ENCODE measurements at regions not wholly inside any gene's neighbourhood (a gene's known extent, or its start where the extent isn't known, plus 50 kb on each side); places are given as distances from the start of the nearest gene placed in this dataset.

DNA sequence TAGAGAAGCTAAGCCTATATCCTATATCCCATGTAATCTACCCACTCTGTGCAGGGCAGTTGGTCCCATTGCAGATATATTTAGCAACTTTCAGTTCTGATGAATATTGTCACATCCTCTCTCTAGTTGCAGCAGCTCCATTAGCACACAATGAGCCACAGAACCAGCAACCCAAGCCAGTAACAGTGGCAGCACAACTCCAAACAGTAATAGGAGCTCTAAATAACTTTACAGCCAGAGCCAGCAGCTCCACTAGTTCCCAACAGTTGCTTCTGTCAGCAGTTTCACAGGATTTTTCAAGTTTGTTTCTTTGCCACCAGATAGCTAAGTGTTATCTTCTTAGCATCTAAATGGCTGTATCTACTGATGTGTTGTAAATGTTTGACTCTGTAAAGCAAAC, 490.8 kb downstream of the HTR1B start:
- TF ChIP-seq CTCF (IDR thresholded peaks at IDR 0.05) (no peak), POLR2A (IDR thresholded peaks at IDR 0.05) (no peak)
